Activated CD8-positive, alpha-beta T cell treated with anti-CD3 and anti-CD28 coated beads for 36 hours (primary cell): ENCODE measurements at regions not wholly inside any gene's neighbourhood (a gene's known extent, or its start where the extent isn't known, plus 50 kb on each side); places are given as distances from the start of the nearest gene placed in this dataset.
"Not testable (repeated sequence)": the region's sequence is repeated elsewhere in the genome, so short reads cannot be mapped to it uniquely, and the experiment has no call there.

Experiments
- ATAC-seq: fragments of 200-7000 bp; cut with Tn5 transposase; one replicate; pipeline ENCODE4 v1.10.0; 2021; ENCODE audit warnings: mild to moderate bottlenecking, moderate library complexity
- CTCF ChIA-PET: fragments of 350-600 bp; sonication (Branson Sonifier 250); formaldehyde crosslinking; loops from one replicate; lab custom pipeline; 2021; ENCODE audit warnings: antibody characterized with exemption; lab: Charles Lee
- POLR2A ChIA-PET: fragments of 350-600 bp; sonication (Branson Sonifier 250); formaldehyde crosslinking; loops from one replicate; lab custom pipeline; 2021; ENCODE audit warnings: antibody characterized with exemption; lab: Charles Lee
- DNase-seq: peaks from one replicate; pipeline ENCODE4 v3.0.0-alpha.2; 2020
- H3K27ac Mint-ChIP-seq: one replicate; pipeline ENCODE4 v1.8.0; 2021; ENCODE audit warnings: mild to moderate bottlenecking, mixed read lengths
- H3K27me3 Mint-ChIP-seq: one replicate; pipeline ENCODE4 v1.8.0; 2021; ENCODE audit warnings: mixed read lengths
- H3K36me3 Mint-ChIP-seq: one replicate; pipeline ENCODE4 v1.8.0; 2021; ENCODE audit warnings: low read depth, mixed read lengths
- H3K4me1 Mint-ChIP-seq: one replicate; pipeline ENCODE4 v1.8.0; 2021; ENCODE audit warnings: low read depth, mixed read lengths
- H3K4me3 Mint-ChIP-seq: one replicate; pipeline ENCODE4 v1.8.0; 2021; ENCODE audit warnings: mild to moderate bottlenecking, moderate library complexity, mixed read lengths
- H3K9me3 Mint-ChIP-seq: one replicate; pipeline ENCODE4 v1.8.0; 2021; ENCODE audit warnings: mixed read lengths
- CTCF ChIP-seq: fragments of 200-600 bp; IDR thresholded peaks from one replicate; pipeline ENCODE4 v1.8.0; 2022; ENCODE audit warnings: antibody characterized with exemption, mild to moderate bottlenecking
- intact Hi-C: fragments of 100-400 bp; cut with micrococcal nuclease; formaldehyde crosslinking; loops from one replicate; pipeline ENCODE4 v1.10.0; 2022

GRCh38 chr1:224014330-224014649, 99.6 kb upstream of the FBXO28 start:
- intact Hi-C loops: no loop called here
- Mint-ChIP-seq H3K4me1 (no peaks in the 10 kb centered on the region), H3K9me3 (peaks cover 3% of the 10 kb centered on the region), H3K27ac (no peak overlapping the region), H3K4me3 (no peak overlapping the region), H3K36me3 (peaks cover 7% of the 10 kb centered on the region), H3K27me3 (no peaks in the 10 kb centered on the region)
- no peak for TF ChIP-seq CTCF
- ChIA-PET CTCF (no interaction called here), POLR2A (no interaction called here)
- DNase-seq (no peak), ATAC-seq (no peak)

- POLR2A ChIA-PET, intact Hi-C loops, H3K27ac Mint-ChIP-seq, H3K27me3 Mint-ChIP-seq, H3K9me3 Mint-ChIP-seq, H3K36me3 Mint-ChIP-seq, H3K4me3 Mint-ChIP-seq, CTCF ChIA-PET, DNase-seq, H3K4me1 Mint-ChIP-seq, ATAC-seq: not testable (repeated sequence)
Measured at GRCh38 chr1:224013626-224014329, 100.1 kb upstream of the FBXO28 start.

GRCh38 chr1:224012807-224013434, 101.0 kb upstream of the FBXO28 start:
- H3K36me3 Mint-ChIP-seq: peaks cover 13% of the 10 kb centered on the region
- DNase-seq, H3K27me3 Mint-ChIP-seq, H3K9me3 Mint-ChIP-seq, H3K4me1 Mint-ChIP-seq, CTCF ChIA-PET, H3K27ac Mint-ChIP-seq, POLR2A ChIA-PET, intact Hi-C loops, ATAC-seq, H3K4me3 Mint-ChIP-seq: not testable (repeated sequence)

- H3K4me1 Mint-ChIP-seq, H3K27ac Mint-ChIP-seq, intact Hi-C loops, H3K4me3 Mint-ChIP-seq, H3K9me3 Mint-ChIP-seq, DNase-seq, H3K27me3 Mint-ChIP-seq, POLR2A ChIA-PET, ATAC-seq, CTCF ChIA-PET: not testable (repeated sequence)
- H3K36me3 Mint-ChIP-seq: peaks cover 19% of the 10 kb centered on the region
Measured at GRCh38 chr1:224012162-224012561, 101.7 kb upstream of the FBXO28 start.

GRCh38 chr1:224011751-224012150, 102.2 kb upstream of the FBXO28 start:
- ATAC-seq, intact Hi-C loops, H3K4me3 Mint-ChIP-seq, H3K27ac Mint-ChIP-seq, DNase-seq, H3K4me1 Mint-ChIP-seq, CTCF ChIA-PET, POLR2A ChIA-PET, H3K27me3 Mint-ChIP-seq, H3K9me3 Mint-ChIP-seq: not testable (repeated sequence)
- peaks cover 21% of the 10 kb centered on the region for H3K36me3 Mint-ChIP-seq

GRCh38 chr1:224011153-224011552, 102.8 kb upstream of the FBXO28 start:
- H3K4me3 Mint-ChIP-seq, H3K27me3 Mint-ChIP-seq, POLR2A ChIA-PET, H3K27ac Mint-ChIP-seq, DNase-seq, ATAC-seq, H3K9me3 Mint-ChIP-seq, H3K4me1 Mint-ChIP-seq, intact Hi-C loops, CTCF ChIA-PET: not testable (repeated sequence)
- H3K36me3 Mint-ChIP-seq: peaks cover 22% of the 10 kb centered on the region

GRCh38 chr1:224005973-224006372, 107.9 kb upstream of the FBXO28 start:
- POLR2A ChIA-PET, ATAC-seq, H3K27ac Mint-ChIP-seq, H3K4me1 Mint-ChIP-seq, DNase-seq, H3K27me3 Mint-ChIP-seq, intact Hi-C loops, CTCF ChIA-PET, H3K4me3 Mint-ChIP-seq, H3K9me3 Mint-ChIP-seq: not testable (repeated sequence)
- peaks cover 31% of the 10 kb centered on the region for H3K36me3 Mint-ChIP-seq
